Activated naive CD8-positive, alpha-beta T cell treated with anti-CD3 and anti-CD28 coated beads, Interleukin-2, amount 50 U/mL, for 24 hours (primary cell): ENCODE measurements at regions not wholly inside any gene's neighbourhood (a gene's known extent, or its start where the extent isn't known, plus 50 kb on each side); places are given as distances from the start of the nearest gene placed in this dataset.

Experiments used
- ATAC-seq: fragments of 150-1000 bp; cut with Tn5 transposase; one replicate; pipeline ENCODE4 v1.10.0; 2021
- DNase-seq: peaks from one replicate; pipeline ENCODE4 v3.0.0; 2021
- H3K27ac Mint-ChIP-seq: one replicate; pipeline ENCODE4 v1.8.0; 2021; ENCODE audit warnings: mild to moderate bottlenecking, mixed read lengths
- H3K27me3 Mint-ChIP-seq: one replicate; pipeline ENCODE4 v1.8.0; 2021; ENCODE audit warnings: mixed read lengths
- H3K36me3 Mint-ChIP-seq: one replicate; pipeline ENCODE4 v1.8.0; 2021; ENCODE audit warnings: low read depth, mixed read lengths
- H3K4me1 Mint-ChIP-seq: one replicate; pipeline ENCODE4 v1.8.0; 2021; ENCODE audit warnings: mixed read lengths
- H3K4me3 Mint-ChIP-seq: one replicate; pipeline ENCODE4 v1.8.0; 2021; ENCODE audit warnings: mild to moderate bottlenecking, moderate library complexity, mixed read lengths
- H3K9me3 Mint-ChIP-seq: one replicate; pipeline ENCODE4 v1.8.0; 2021; ENCODE audit warnings: mixed read lengths

DNA sequence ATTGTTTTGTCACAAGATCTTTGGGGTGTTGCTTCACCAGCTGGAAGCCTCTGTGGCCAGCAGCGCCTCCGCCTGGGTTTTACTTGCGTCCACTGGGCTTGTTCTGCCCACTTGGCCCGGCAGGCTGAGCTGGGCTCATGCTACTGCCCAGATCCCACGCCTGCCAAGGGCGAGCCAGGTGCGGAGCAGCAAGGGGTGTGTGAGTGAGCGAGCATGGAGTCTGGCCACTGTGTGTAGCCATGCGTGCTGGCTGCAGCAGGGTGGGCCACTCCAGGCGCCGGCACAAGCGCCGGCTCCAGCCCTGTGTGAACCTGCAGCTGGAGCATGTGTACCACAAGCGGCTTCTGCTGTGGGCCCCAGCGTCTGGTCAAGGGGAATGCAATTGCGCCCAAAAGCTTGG, 416.5 kb upstream of the RGMA start:
- no peaks in the 10 kb centered on the region for H3K4me1 Mint-ChIP-seq
- DNase-seq (no peak), ATAC-seq (no peak)
- H3K27me3 Mint-ChIP-seq: no peaks in the 10 kb centered on the region
- no peak overlapping the region for H3K4me3 Mint-ChIP-seq
- H3K9me3 Mint-ChIP-seq: no peaks in the 10 kb centered on the region
- H3K27ac Mint-ChIP-seq: no peak overlapping the region
- H3K36me3 Mint-ChIP-seq: no peaks in the 10 kb centered on the region

DNA sequence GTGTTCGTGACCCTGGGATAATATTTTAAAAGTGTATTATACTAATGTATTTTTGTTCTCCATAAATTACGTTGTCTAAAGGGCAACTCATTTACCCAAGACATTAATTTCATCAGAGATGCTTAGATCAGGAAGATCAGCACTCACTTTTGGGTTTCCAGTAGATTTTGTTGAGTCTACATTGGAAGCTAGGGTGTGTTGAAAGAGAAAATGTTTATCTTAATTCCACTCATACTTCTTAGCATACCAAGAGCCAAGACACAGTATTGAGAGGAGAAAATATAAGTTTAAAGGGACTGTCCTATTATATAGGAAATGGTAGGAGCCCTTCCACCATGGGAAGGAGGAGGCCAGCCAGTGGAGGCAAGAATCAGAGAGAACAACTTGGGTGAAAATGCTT, 412.9 kb upstream of the RGMA start:
- DNase-seq: no peak
- Mint-ChIP-seq H3K9me3 (no peaks in the 10 kb centered on the region), H3K4me1 (no peaks in the 10 kb centered on the region), H3K4me3 (no peak overlapping the region), H3K36me3 (no peaks in the 10 kb centered on the region), H3K27ac (no peak overlapping the region), H3K27me3 (peaks cover 3% of the 10 kb centered on the region)
- no peak for ATAC-seq

DNA sequence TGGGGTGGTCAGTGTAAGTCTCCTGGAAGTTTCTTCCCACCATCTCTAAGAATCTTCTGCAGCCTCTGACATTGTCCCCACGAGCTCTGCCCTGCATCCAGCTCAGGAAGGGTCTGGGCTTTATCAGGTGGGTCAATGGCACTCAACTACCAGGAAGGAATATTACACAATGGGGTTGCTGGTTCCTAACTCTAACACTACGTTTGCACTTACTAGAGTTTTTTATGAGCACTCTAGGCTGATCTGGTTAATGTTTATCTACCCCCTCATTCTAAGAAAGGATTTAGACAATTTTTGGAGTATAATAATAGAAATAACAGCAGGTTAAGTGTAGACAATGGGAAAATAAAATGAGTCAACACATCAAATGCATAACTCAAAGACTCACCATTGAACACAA, 411.1 kb upstream of the RGMA start:
- ATAC-seq: no peak
- H3K27me3 Mint-ChIP-seq: peaks cover 3% of the 10 kb centered on the region
- no peaks in the 10 kb centered on the region for H3K36me3 Mint-ChIP-seq
- DNase-seq: no peak
- H3K4me1 Mint-ChIP-seq: no peaks in the 10 kb centered on the region
- H3K27ac Mint-ChIP-seq: no peak overlapping the region
- H3K9me3 Mint-ChIP-seq: no peaks in the 10 kb centered on the region
- no peak overlapping the region for H3K4me3 Mint-ChIP-seq

DNA sequence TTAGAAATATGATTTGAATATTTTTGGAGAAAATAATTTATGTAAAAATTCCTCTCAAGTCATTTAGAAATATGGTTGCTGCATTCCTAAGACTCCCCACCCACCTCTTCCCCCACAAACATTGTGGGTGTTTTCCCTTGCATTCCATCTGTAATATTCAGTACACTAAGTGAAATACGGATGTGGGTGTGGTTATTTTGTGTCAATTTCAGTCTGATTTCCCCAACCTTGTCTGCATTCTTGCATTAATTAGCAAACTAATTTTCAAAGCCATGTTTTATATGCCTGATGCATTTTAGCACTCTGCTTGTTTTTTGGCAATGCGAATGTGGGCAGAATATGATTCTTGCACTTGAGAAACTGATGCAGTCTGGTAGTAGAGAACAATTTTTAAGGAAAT, 408.3 kb upstream of the RGMA start:
- no peak overlapping the region for H3K4me3 Mint-ChIP-seq
- no peak overlapping the region for H3K27ac Mint-ChIP-seq
- peaks cover 3% of the 10 kb centered on the region for H3K27me3 Mint-ChIP-seq

DNA sequence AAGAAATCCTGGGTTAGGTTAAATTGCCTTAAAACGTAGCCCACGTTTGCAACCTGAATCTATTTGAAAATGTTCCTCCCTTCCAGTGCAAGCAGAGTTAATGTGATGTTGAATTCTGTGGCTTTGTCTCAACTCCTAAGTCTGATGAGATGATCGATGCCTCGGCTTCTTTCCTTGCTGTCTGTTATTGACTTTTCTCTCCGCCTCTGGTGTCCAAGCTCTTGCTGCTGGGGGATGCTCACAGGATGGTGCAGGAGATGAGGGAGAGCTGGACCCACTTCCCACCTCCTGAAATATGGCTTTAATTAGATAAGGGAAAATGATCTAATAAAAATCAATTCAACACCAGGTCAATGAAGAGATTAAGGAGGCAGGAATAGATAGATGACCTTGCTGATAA, 407.9 kb upstream of the RGMA start:
- Mint-ChIP-seq H3K4me1 (no peaks in the 10 kb centered on the region), H3K4me3 (no peak overlapping the region), H3K9me3 (no peaks in the 10 kb centered on the region), H3K36me3 (no peaks in the 10 kb centered on the region), H3K27me3 (peaks cover 3% of the 10 kb centered on the region), H3K27ac (no peak overlapping the region)
- ATAC-seq (no peak), DNase-seq (no peak)

More for the DNA sequence above, 408.3 kb upstream of the RGMA start:
- Mint-ChIP-seq H3K4me1 (no peaks in the 10 kb centered on the region), H3K36me3 (no peaks in the 10 kb centered on the region), H3K9me3 (no peaks in the 10 kb centered on the region)
- DNase-seq (no peak), ATAC-seq (no peak)

DNA sequence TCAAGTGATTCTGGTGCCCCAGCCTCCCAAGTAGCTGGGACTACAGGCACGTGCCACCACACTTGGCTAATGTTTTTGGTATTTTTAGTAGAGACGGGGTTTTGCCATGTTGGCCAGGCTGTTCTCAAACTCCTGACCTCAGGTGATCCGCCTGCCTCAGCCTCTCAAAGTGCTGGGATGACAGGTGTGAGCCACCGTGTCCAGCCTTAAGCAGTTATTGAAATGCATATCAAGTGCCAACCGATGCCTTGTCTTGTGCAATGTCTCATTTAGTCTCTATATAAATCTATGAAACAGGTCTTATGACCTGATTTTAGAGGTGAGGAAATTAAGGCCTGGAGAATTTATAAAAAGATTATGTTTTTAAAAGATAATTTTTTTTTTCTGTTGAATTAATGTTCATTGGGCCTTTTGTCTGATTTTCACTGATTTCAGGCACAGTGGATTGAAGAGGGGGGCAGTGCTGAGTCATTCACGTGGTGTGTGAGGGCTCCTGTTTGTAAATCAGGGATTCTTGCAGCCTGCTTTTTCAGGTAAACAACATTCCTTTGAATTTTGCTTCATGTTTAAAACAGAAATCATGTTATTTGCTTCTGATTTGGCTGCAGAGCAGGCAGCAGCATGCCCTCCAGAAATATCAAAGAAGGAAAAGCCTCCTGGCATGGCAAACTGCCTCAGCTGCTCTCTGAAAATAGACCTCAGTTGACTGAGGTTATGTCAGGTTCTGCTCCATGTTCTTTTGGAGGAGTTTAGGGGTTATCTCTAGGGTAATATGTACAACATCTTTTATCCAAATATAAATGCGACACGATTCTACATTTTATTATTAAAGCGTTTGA, 407.0 kb upstream of the RGMA start:
- Mint-ChIP-seq H3K36me3 (no peaks in the 10 kb centered on the region), H3K27me3 (peaks cover 3% of the 10 kb centered on the region), H3K27ac (no peak overlapping the region), H3K9me3 (no peaks in the 10 kb centered on the region), H3K4me3 (no peak overlapping the region), H3K4me1 (no peaks in the 10 kb centered on the region)
- ATAC-seq: no peak
- DNase-seq: no peak

DNA sequence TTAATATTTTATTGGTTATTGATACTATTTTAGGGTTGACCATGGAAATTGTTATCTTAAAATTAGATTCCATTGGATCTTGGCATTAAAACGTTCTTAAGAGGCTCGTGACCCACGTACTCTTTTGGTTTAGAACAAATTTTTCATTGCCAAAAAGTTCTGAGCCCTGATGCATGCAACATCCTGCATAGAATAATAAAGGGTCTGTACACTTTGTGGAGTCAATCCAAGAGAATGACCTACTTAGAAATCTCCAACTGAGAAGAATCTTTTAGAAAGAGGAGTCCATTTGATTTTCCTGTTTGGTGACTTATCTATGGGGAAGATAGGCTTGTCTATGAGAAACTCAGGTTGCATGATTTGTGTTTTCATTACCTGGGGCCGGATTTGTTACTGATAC, 404.2 kb upstream of the RGMA start:
- Mint-ChIP-seq H3K4me3 (no peak overlapping the region), H3K36me3 (no peaks in the 10 kb centered on the region), H3K4me1 (no peaks in the 10 kb centered on the region), H3K27ac (no peak overlapping the region), H3K9me3 (no peaks in the 10 kb centered on the region), H3K27me3 (peaks cover 3% of the 10 kb centered on the region)
- ATAC-seq (no peak), DNase-seq (no peak)

DNA sequence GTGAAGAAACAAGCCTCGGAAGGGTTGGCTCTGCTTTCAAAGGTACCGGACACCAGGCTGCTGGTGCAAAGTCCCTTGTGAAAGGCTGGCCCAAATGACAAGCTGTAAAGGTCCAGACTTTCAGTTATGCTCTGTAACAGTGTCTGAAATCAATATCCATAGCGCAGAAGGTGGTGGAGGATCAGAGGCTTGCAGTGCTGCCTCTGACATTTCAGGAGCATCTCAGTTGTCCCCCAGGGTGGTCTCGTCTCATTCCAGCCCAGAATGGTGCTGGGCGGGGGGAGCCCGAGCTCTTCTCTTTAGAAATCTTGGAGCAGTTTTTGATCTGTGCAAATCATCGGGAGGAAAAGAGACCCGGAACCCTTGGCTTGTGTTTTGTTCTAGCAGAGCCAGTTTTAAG, 402.3 kb upstream of the RGMA start:
- Mint-ChIP-seq H3K27me3 (no peaks in the 10 kb centered on the region), H3K4me3 (no peak overlapping the region), H3K9me3 (no peaks in the 10 kb centered on the region), H3K36me3 (no peaks in the 10 kb centered on the region), H3K27ac (no peak overlapping the region), H3K4me1 (no peaks in the 10 kb centered on the region)
- DNase-seq (no peak), ATAC-seq (no peak)

DNA sequence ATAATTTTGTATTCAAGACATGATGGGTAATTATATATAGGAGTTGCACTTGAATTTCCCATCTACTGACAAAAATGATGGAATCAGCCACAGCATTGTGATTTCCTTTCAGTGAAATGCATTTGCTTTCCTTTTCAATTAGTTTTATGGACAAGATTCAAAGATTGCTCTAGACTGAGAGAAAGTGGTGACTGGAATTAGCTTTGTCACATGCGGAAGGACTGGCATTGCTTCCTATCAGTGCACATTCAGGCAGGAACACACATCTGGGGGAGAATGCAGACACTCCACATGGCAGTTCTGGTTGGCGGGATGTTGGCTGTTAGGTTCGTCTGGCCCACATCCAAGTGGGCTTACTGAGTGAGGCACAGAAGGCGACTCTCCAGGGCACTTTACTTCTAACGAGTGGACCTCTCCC, 399.3 kb upstream of the RGMA start:
- Mint-ChIP-seq H3K27ac (no peak overlapping the region), H3K27me3 (peaks cover 2% of the 10 kb centered on the region), H3K4me3 (no peak overlapping the region), H3K36me3 (no peaks in the 10 kb centered on the region), H3K4me1 (no peaks in the 10 kb centered on the region), H3K9me3 (no peaks in the 10 kb centered on the region)
- ATAC-seq (no peak), DNase-seq (no peak)

DNA sequence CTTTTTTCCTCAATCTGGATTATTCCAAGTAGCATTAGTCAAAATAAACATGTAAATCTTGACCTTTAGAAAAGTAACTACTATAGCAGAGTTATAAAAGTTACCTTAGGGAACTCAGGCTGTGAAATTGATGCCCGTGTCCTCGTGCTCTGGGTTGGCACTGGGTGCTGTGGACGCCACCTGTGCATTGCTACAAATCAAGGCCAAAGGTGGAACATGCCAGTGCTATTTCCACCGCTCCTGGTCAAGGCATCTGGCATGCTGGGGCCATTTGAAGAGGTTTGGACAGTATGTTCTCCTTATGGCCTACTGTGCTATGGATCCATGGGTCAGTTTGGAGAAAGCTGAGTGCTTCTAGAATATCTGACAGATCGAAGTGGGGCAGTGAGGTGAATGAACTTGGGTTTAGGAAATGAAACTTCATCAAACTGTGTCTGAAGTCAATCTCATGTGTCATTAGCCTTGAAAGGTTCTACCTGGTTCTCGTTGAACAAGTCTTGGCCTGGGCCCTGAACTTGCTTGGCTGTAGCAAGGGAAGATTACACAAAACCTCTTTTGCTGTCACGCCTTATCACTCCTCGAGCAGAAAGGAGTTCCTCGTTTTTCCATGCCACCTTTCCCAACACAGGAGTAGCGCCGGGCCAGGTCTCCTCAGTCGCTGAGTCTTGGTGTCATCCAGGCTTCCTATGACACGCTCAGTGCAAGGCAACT, 397.6 kb upstream of the RGMA start:
- Mint-ChIP-seq H3K27ac (no peak overlapping the region), H3K27me3 (peaks cover 2% of the 10 kb centered on the region), H3K36me3 (no peaks in the 10 kb centered on the region), H3K4me1 (no peaks in the 10 kb centered on the region), H3K9me3 (no peaks in the 10 kb centered on the region), H3K4me3 (no peak overlapping the region)
- DNase-seq: no peak
- no peak for ATAC-seq

DNA sequence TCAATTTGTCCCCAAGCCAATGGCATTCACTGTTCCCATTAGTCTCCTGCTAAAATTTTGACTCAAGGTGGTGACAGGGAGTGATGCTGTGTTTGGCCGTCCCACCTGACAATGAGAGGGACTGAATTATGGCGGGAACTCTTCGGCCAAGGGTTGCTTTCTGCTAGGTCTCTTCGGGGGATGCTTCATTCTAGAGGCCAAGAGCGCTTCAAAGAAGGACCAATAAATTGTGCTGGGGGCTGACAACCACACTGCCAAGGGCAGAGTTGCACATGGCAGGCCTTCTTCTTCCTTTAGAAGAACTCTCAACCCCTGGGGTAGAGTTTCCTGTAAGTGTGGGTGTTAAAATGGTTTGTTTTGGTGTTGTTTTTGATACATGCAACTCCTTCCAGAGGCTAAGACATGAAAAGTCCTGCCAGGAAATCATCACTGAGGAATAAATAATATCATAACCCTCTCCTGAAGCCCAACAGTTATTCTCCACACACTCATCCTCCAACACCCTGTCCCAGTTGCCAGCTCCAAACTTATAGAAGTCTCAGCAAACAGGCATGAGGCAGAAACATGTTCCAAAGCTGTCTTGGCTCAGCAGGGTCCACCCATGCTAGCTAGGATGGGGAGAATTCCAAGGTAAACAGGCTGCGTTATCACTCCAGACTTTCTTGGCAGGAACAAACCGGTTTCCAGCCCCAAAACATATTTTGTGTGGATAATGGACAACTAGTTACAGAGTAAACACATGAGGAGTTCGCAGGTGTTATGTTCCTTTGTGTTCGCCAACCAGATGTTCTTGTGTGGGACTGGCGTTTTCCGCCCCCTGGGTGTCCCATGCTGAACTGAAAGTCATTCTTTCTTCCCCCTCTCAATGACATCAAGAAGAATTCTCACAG, 396.7 kb upstream of the RGMA start:
- ATAC-seq (no peak), DNase-seq (no peak)
- H3K27me3 Mint-ChIP-seq: peaks cover 2% of the 10 kb centered on the region
- no peaks in the 10 kb centered on the region for H3K9me3 Mint-ChIP-seq
- H3K4me3 Mint-ChIP-seq: no peak overlapping the region
- no peaks in the 10 kb centered on the region for H3K36me3 Mint-ChIP-seq
- H3K27ac Mint-ChIP-seq: no peak overlapping the region
- H3K4me1 Mint-ChIP-seq: no peaks in the 10 kb centered on the region

DNA sequence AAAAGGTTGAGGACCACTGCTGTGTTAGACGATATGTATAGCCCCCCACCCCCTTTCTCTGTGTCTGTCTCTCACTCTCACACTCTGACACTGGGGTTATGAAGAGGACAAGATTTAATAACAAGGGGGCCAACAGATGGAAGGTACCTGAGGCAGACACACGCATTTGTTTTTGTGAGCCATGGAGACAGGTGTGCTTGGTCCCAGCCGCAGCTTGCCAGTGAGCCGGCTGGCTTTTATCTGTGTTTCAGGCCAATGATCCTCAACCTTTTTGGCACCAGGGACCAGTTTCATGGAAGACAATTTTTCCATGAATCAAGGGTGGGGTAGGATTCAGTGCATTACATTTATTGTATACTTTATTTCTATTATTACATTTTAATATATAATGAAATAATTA, 394.9 kb upstream of the RGMA start:
- Mint-ChIP-seq H3K9me3 (no peaks in the 10 kb centered on the region), H3K27me3 (peaks cover 2% of the 10 kb centered on the region), H3K27ac (no peak overlapping the region), H3K4me3 (no peak overlapping the region), H3K36me3 (no peaks in the 10 kb centered on the region), H3K4me1 (no peaks in the 10 kb centered on the region)
- ATAC-seq (no peak), DNase-seq (no peak)

DNA sequence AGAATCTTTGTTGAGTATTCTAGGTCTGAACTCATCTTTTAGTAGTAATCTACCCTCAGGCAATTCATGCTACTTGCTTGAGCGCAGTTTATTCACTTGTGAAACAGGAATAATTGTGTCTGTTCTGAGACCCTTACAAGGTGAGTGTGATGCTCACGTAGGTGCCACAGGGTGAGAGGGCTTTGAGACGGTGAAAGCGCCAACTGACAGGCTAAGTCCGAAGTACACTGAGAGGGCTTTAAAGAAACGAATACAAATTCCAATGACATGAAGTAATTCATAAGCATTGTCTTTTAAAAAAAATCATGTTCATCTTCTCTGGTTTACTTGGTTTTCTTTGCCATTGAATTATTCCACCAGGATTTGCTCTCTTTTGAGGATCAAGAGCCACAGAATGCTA, 393.7 kb upstream of the RGMA start:
- no peaks in the 10 kb centered on the region for H3K36me3 Mint-ChIP-seq
- H3K27me3 Mint-ChIP-seq: peaks cover 4% of the 10 kb centered on the region
- DNase-seq: no peak
- no peak overlapping the region for H3K27ac Mint-ChIP-seq
- H3K4me3 Mint-ChIP-seq: no peak overlapping the region
- H3K9me3 Mint-ChIP-seq: no peaks in the 10 kb centered on the region
- H3K4me1 Mint-ChIP-seq: no peaks in the 10 kb centered on the region
- no peak for ATAC-seq

DNA sequence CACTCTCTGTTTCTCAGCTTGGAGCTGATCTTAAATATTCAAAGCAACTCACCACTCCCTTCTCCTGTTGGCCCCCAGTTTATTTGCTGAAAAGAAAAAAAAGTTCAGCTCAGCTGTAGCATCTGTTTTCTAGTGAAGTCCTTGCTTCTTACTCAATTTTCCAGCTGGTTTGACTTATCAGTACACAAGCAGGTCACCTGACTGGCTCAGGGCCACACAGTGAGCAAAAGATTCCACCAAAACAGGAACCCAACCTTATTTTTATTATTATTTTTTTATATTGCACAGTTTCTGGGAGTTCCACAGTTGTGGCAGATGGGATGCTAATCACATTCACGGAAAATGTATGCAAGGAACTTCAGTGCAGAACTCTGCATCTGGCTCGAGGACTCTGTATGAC, 390.7 kb upstream of the RGMA start:
- DNase-seq (no peak), ATAC-seq (no peak)
- Mint-ChIP-seq H3K4me3 (no peak overlapping the region), H3K27me3 (peaks cover 6% of the 10 kb centered on the region), H3K27ac (no peak overlapping the region), H3K36me3 (no peaks in the 10 kb centered on the region), H3K9me3 (no peaks in the 10 kb centered on the region), H3K4me1 (no peaks in the 10 kb centered on the region)

DNA sequence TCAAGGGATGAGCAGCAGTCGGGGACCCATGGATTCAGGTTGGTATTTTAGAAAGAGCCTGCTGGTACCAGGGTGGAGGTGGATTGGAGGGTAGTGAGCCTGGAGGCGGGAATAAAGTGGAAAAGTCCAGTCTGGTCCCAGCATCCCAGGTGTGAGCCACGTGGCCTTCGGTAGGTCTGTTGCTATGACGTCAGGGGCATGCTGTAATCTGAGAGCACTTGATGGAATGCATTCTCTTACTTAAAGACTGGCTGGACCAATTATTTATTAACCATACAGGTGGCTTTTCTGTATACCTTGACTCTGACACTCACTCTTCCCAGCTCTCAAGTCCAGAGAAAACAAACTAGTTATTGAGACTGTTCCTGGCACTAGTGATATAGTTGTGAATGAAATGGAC, 389.9 kb upstream of the RGMA start:
- Mint-ChIP-seq H3K27ac (no peak overlapping the region), H3K27me3 (peaks cover 4% of the 10 kb centered on the region), H3K4me1 (no peaks in the 10 kb centered on the region), H3K4me3 (no peak overlapping the region), H3K9me3 (no peaks in the 10 kb centered on the region), H3K36me3 (no peaks in the 10 kb centered on the region)
- ATAC-seq (no peak), DNase-seq (no peak)
